H9 (cell line): ENCODE measurements at regions not wholly inside any gene's neighbourhood (a gene's known extent, or its start where the extent isn't known, plus 50 kb on each side); places are given as distances from the start of the nearest gene placed in this dataset.

Experiments used
- DNase-seq: peaks from one replicate; pipeline ENCODE4 v3.0.0-alpha.2; 2017
- H2AFZ ChIP-seq: one replicate; pipeline ENCODE4 v1.6.1; 2013; ENCODE audit warnings: mild to moderate bottlenecking, low read length, control low read depth, moderate library complexity
- H2AK5ac ChIP-seq: 2 replicates; pipeline ENCODE4 v1.6.1; 2013; ENCODE audit warnings: low read length, control low read depth, mixed read lengths; ENCODE audit not compliant: insufficient read length
- H2BK120ac ChIP-seq: one replicate; pipeline ENCODE4 v1.6.1; 2013; ENCODE audit warnings: low read depth, mild to moderate bottlenecking, low read length, control low read depth, inconsistent platforms; ENCODE audit not compliant: poor library complexity, severe bottlenecking
- H2BK12ac ChIP-seq: 2 replicates; pipeline ENCODE4 v1.6.1; 2013; ENCODE audit warnings: low read length, control low read depth, mixed read lengths, low read depth; ENCODE audit not compliant: insufficient read length
- H2BK15ac ChIP-seq: 2 replicates; pipeline ENCODE4 v1.6.1; 2013; ENCODE audit warnings: low read depth, low read length, control low read depth
- H2BK20ac ChIP-seq: one replicate; pipeline ENCODE4 v1.6.1; 2013; ENCODE audit warnings: low read depth, mild to moderate bottlenecking, low read length, control low read depth, inconsistent platforms; ENCODE audit not compliant: poor library complexity, severe bottlenecking
- H2BK5ac ChIP-seq: 2 replicates; pipeline ENCODE4 v1.6.1; 2013; ENCODE audit warnings: low read length, control low read depth, mixed read lengths; ENCODE audit not compliant: insufficient read length
- H3K14ac ChIP-seq: 2 replicates; pipeline ENCODE4 v1.6.1; 2013; ENCODE audit warnings: low read length, control low read depth; ENCODE audit not compliant: insufficient read depth
- H3K18ac ChIP-seq: 2 replicates; pipeline ENCODE4 v1.6.1; 2013; ENCODE audit warnings: low read depth, mild to moderate bottlenecking, mixed read lengths, low read length, control low read depth; ENCODE audit not compliant: insufficient read length
- H3K23ac ChIP-seq: 2 replicates; pipeline ENCODE4 v1.6.1; 2013; ENCODE audit warnings: low read length, control low read depth, mixed read lengths, low read depth; ENCODE audit not compliant: insufficient read length
- H3K23me2 ChIP-seq: 2 replicates; pipeline ENCODE4 v1.6.1; 2013; ENCODE audit warnings: low read depth, mild to moderate bottlenecking, mixed read lengths, low read length, control low read depth; ENCODE audit not compliant: insufficient read length, poor library complexity, severe bottlenecking
- H3K27ac ChIP-seq: 2 replicates; pipeline ENCODE4 v1.5.1; 2013; ENCODE audit warnings: low read length, control low read depth, mixed read lengths, low read depth; ENCODE audit not compliant: insufficient read length
- H3K27me3 ChIP-seq: 2 replicates; pipeline ENCODE4 v1.6.1; 2013; ENCODE audit warnings: low read length, control low read depth, inconsistent platforms; ENCODE audit not compliant: insufficient read depth
- H3K4ac ChIP-seq: 2 replicates; pipeline ENCODE4 v1.6.1; 2013; ENCODE audit warnings: low read depth, mild to moderate bottlenecking, control low read depth, inconsistent platforms, low read length, moderate library complexity
- H3K4me1 ChIP-seq: 2 replicates; pipeline ENCODE4 v1.6.1; 2013; ENCODE audit warnings: low read length, control low read depth, inconsistent platforms; ENCODE audit not compliant: insufficient read depth
- H3K4me2 ChIP-seq: 2 replicates; pipeline ENCODE4 v1.6.1; 2013; ENCODE audit warnings: low read length, control low read depth, mixed read lengths; ENCODE audit not compliant: insufficient read length, insufficient read depth
- H3K56ac ChIP-seq: 2 replicates; pipeline ENCODE4 v1.6.1; 2013; ENCODE audit warnings: low read depth, mild to moderate bottlenecking, mixed read lengths, low read length, control low read depth; ENCODE audit not compliant: insufficient read length
- H3K79me1 ChIP-seq: 2 replicates; pipeline ENCODE4 v1.6.1; 2013; ENCODE audit warnings: low read depth, mild to moderate bottlenecking, moderate library complexity, low read length, control low read depth, inconsistent platforms; ENCODE audit not compliant: insufficient read depth, poor library complexity, severe bottlenecking
- H3K79me2 ChIP-seq: 2 replicates; pipeline ENCODE4 v1.6.1; 2013; ENCODE audit warnings: low read length, control low read depth, inconsistent platforms; ENCODE audit not compliant: insufficient read depth
- H3K9ac ChIP-seq: 2 replicates; pipeline ENCODE4 v1.6.1; 2013; ENCODE audit warnings: low read length, control low read depth, mixed read lengths; ENCODE audit not compliant: insufficient read length; ENCODE audit errors: extremely low read depth
- H3K9me3 ChIP-seq: one replicate; pipeline ENCODE4 v1.6.1; 2013; ENCODE audit warnings: low read depth, low read length, inconsistent platforms; ENCODE audit not compliant: control insufficient read depth
- H3T11ph ChIP-seq: one replicate; pipeline ENCODE4 v1.6.1; 2013; ENCODE audit warnings: mild to moderate bottlenecking, low read length, control low read depth, inconsistent platforms
- H4K20me1 ChIP-seq: one replicate; pipeline ENCODE4 v1.6.1; 2013; ENCODE audit not compliant: control insufficient read depth, insufficient read length, insufficient read depth
- H4K5ac ChIP-seq: 2 replicates; pipeline ENCODE4 v1.6.1; 2013; ENCODE audit warnings: low read depth, mild to moderate bottlenecking, mixed read lengths, low read length, control low read depth; ENCODE audit not compliant: insufficient read length
- H4K8ac ChIP-seq: replicated peaks from 2 replicates; pipeline ENCODE4 v1.6.1; 2013; ENCODE audit warnings: low read length, control low read depth, mixed read lengths, low read depth; ENCODE audit not compliant: insufficient read length
- H4K91ac ChIP-seq: 2 replicates; pipeline ENCODE4 v1.6.1; 2013; ENCODE audit warnings: low read depth, mild to moderate bottlenecking, moderate library complexity, mixed read lengths, low read length, control low read depth; ENCODE audit not compliant: insufficient read length
- H3K27ac Mint-ChIP-seq, 3 experiments: 2 replicates in 2 of 3; 3 replicates in 1 of 3; pipeline ENCODE4 v1.8.0; 2020 to 2021; ENCODE audit warnings: mixed read lengths in 3 of 3, mild to moderate bottlenecking in 1 of 3, moderate library complexity in 1 of 3
- H3K27me3 Mint-ChIP-seq: 2 replicates; pipeline ENCODE4 v1.8.0; 2021; ENCODE audit warnings: low read depth, mild to moderate bottlenecking, moderate library complexity, mixed read lengths
- H3K36me3 Mint-ChIP-seq, 3 experiments: 2 replicates in 2 of 3; 3 replicates in 1 of 3; pipeline ENCODE4 v1.8.0; 2020 to 2021; ENCODE audit warnings: low read depth in 3 of 3, mixed read lengths in 3 of 3; ENCODE audit not compliant: insufficient read depth in 1 of 3
- H3K4me1 Mint-ChIP-seq, 2 experiments: 2 replicates each; pipeline ENCODE4 v1.8.0; 2020; ENCODE audit warnings: mixed read lengths in 2 of 2
- H3K4me3 Mint-ChIP-seq, 2 experiments: 2 replicates in 1 of 2; 3 replicates in 1 of 2; pipeline ENCODE4 v1.8.0; 2020 to 2021; ENCODE audit warnings: mild to moderate bottlenecking in 2 of 2, mixed read lengths in 2 of 2, moderate library complexity in 1 of 2
- H3K9me3 Mint-ChIP-seq, 2 experiments: 2 replicates in 1 of 2; 3 replicates in 1 of 2; pipeline ENCODE4 v1.8.0; 2020; ENCODE audit warnings: mild to moderate bottlenecking in 2 of 2, mixed read lengths in 2 of 2, moderate library complexity in 1 of 2
- WGBS: extraction: QIAGEN DNeasy Blood & Tissue Kit; methylation state at CpG from one replicate; pipeline ENCODE4 v1.1.7; 2013; ENCODE audit warnings: missing lambda C conversion rate, low lambda C conversion rate, mixed read lengths; ENCODE audit not compliant: insufficient read length; ENCODE audit errors: extremely low coverage; 5-methylcytosine and 5-hydroxymethylcytosine counted together
- TF ChIP-seq, protein P1 (sequence below): fragments of 200-600 bp; sonication (generic); conservative IDR thresholded peaks from 3 replicates; pipeline ENCODE4 v1.8.0; 2021; ENCODE audit warnings: antibody characterized with exemption, mild to moderate bottlenecking

GRCh38 chr2:21267232-21267835 lies 143.6 kb downstream of the TDRD15 start:
- H3K4ac ChIP-seq: no peak overlapping the region
- no peak overlapping the region for H3K27ac ChIP-seq
- H2AK5ac ChIP-seq: no peak overlapping the region
- Mint-ChIP-seq H3K4me3 (no peak overlapping the region), H3K27me3 (peaks cover 5% of the 10 kb centered on the region), H3K27ac (no peak overlapping the region), H3K9me3 (no peaks in the 10 kb centered on the region; a peak in 1 of 5 replicates), H3K36me3 (no peaks in the 10 kb centered on the region), H3K4me1 (peaks cover 0 to 9% of the 10 kb centered on the region in 2 experiments; a peak in 1 of 4 replicates)
- no peaks in the 10 kb centered on the region for H3K9me3 ChIP-seq
- no peak overlapping the region for H2AFZ ChIP-seq
- H4K8ac ChIP-seq: no peak overlapping the region
- H2BK120ac ChIP-seq: no peak overlapping the region
- no peak overlapping the region for H4K5ac ChIP-seq
- H3K27me3 ChIP-seq: no peaks in the 10 kb centered on the region
- no peak overlapping the region for H3K4me2 ChIP-seq
- H4K91ac ChIP-seq: no peak overlapping the region
- no peaks in the 10 kb centered on the region for H4K20me1 ChIP-seq
- no peaks in the 10 kb centered on the region for H3K79me2 ChIP-seq
- H3K4me1 ChIP-seq: no peaks in the 10 kb centered on the region
- H3K18ac ChIP-seq: no peak overlapping the region
- no peak overlapping the region for H3K9ac ChIP-seq
- H3K23ac ChIP-seq: no peak overlapping the region
- no peak overlapping the region for H2BK20ac ChIP-seq
- no peak overlapping the region for H3T11ph ChIP-seq
- no peaks in the 10 kb centered on the region for H3K79me1 ChIP-seq
- WGBS: no CpG with 5 or more reads among the region's 5 CpGs
- H3K56ac ChIP-seq: no peak overlapping the region
- H2BK12ac ChIP-seq: no peak overlapping the region
- no peak overlapping the region for H2BK5ac ChIP-seq
- TF ChIP-seq, protein P1, sequence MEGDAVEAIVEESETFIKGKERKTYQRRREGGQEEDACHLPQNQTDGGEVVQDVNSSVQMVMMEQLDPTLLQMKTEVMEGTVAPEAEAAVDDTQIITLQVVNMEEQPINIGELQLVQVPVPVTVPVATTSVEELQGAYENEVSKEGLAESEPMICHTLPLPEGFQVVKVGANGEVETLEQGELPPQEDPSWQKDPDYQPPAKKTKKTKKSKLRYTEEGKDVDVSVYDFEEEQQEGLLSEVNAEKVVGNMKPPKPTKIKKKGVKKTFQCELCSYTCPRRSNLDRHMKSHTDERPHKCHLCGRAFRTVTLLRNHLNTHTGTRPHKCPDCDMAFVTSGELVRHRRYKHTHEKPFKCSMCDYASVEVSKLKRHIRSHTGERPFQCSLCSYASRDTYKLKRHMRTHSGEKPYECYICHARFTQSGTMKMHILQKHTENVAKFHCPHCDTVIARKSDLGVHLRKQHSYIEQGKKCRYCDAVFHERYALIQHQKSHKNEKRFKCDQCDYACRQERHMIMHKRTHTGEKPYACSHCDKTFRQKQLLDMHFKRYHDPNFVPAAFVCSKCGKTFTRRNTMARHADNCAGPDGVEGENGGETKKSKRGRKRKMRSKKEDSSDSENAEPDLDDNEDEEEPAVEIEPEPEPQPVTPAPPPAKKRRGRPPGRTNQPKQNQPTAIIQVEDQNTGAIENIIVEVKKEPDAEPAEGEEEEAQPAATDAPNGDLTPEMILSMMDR: no peak
- no peak overlapping the region for H3K14ac ChIP-seq
- H3K23me2 ChIP-seq: no peaks in the 10 kb centered on the region
- H2BK15ac ChIP-seq: no peak overlapping the region
- DNase-seq: no peak
